HepG2 (cell line): ENCODE measurements at regions not wholly inside any gene's neighbourhood (a gene's known extent, or its start where the extent isn't known, plus 50 kb on each side); places are given as distances from the start of the nearest gene placed in this dataset.

Experiments used
- ATAC-seq: fragments of 200-7000 bp; cut with Tn5 transposase; 3 replicates; pipeline ENCODE4 v1.9.1; 2020; ENCODE audit warnings: mild to moderate bottlenecking, moderate library complexity
- BruUV-seq: library from RNA; stranded (reverse); fragments of 400-500 nt; replicated peaks from 2 replicates; lab custom pipeline; 2021; lab: Mats Ljungman, UMichigan
- CTCF ChIA-PET: fragments of 300-600 bp; formaldehyde crosslinking; extraction: SDS; loops from one replicate; lab custom pipeline; 2021; ENCODE audit warnings: low total read pairs, inconsistent platforms, low intra/inter-chr PET ratio; lab: Yijun Ruan, JAX
- POLR2A ChIA-PET: fragments of 350-600 bp; sonication (Branson Sonifier 250); formaldehyde crosslinking; loops from one replicate; lab custom pipeline; 2020; ENCODE audit warnings: antibody characterized with exemption, inconsistent platforms; lab: Yijun Ruan, JAX
- DNase-seq: peaks from one replicate; pipeline ENCODE4 v3.0.0-alpha.2; 2015; ENCODE audit warnings: low spot score
- FAIRE-seq: peaks from 3 replicates; lab custom pipeline; 2011; peaks lifted over from hg19 to GRCh38; lab: Jason Lieb, UNC
- H2AFZ ChIP-seq: one replicate; pipeline ENCODE4 v1.6.1; 2011; ENCODE audit warnings: low read length, inconsistent platforms
- H3K27ac ChIP-seq: fragments of 300-600 bp; 3 replicates; pipeline ENCODE4 v1.8.0; 2011; ENCODE audit warnings: mixed run types, mild to moderate bottlenecking, mixed read lengths, low read length, inconsistent platforms; ENCODE audit not compliant: insufficient read depth; ENCODE audit errors: extremely low read length
- H3K27me3 ChIP-seq, 2 experiments: fragments of 200-600 bp in 1 of 2; 2 replicates in 1 of 2; 3 replicates in 1 of 2; pipeline versions ENCODE4 v1.6.0 to v1.8.0; 2011; ENCODE audit warnings: low read length in 2 of 2, mild to moderate bottlenecking in 2 of 2, moderate library complexity in 2 of 2, inconsistent platforms in 1 of 2; ENCODE audit not compliant: insufficient read depth in 2 of 2, control insufficient read depth in 1 of 2
- H3K36me3 ChIP-seq, 2 experiments: fragments of 200-600 bp in 1 of 2; replicated peaks in 1 of 2; 2 replicates in 1 of 2; 3 replicates in 1 of 2; pipeline versions ENCODE4 v1.5.1 to v1.8.0; 2011; ENCODE audit warnings: low read length in 2 of 2, inconsistent platforms in 1 of 2; ENCODE audit not compliant: insufficient read depth in 2 of 2, control insufficient read depth in 1 of 2
- H3K4me1 ChIP-seq: 2 replicates; pipeline ENCODE4 v1.5.1; 2012; ENCODE audit warnings: low read length, inconsistent platforms; ENCODE audit not compliant: insufficient read depth
- H3K4me2 ChIP-seq: 2 replicates; pipeline ENCODE4 v1.6.0; 2011; ENCODE audit warnings: low read depth, low read length, inconsistent platforms
- H3K4me3 ChIP-seq, 3 experiments: fragments of 200-600 bp in 1 of 3; sonication (generic), shearing (Covaris generic) in 1 of 3; replicated peaks in 1 of 3; 2 replicates each; pipeline ENCODE4 v1.5.1; 2011 to 2016; ENCODE audit warnings: low read length in 3 of 3, inconsistent platforms in 2 of 3, low read depth in 2 of 3, mild to moderate bottlenecking in 2 of 3, control low read depth in 1 of 3, mixed read lengths in 1 of 3; ENCODE audit not compliant: insufficient read depth in 1 of 3
- H3K79me2 ChIP-seq: one replicate; pipeline ENCODE4 v1.6.1; 2011; ENCODE audit warnings: low read length, inconsistent platforms; ENCODE audit not compliant: insufficient read depth
- H3K9ac ChIP-seq: 2 replicates; pipeline ENCODE4 v1.6.0; 2011; ENCODE audit warnings: mild to moderate bottlenecking, low read depth, low read length, inconsistent platforms; ENCODE audit not compliant: insufficient read depth
- H3K9me3 ChIP-seq: 2 replicates; pipeline ENCODE4 v1.5.1; 2012; ENCODE audit warnings: mild to moderate bottlenecking, low read length
- H4K20me1 ChIP-seq: 2 replicates; pipeline ENCODE4 v1.6.0; 2011; ENCODE audit warnings: inconsistent platforms, mild to moderate bottlenecking, low read length, moderate library complexity; ENCODE audit not compliant: insufficient read depth
- AGO2 ChIP-seq: fragments of 200-400 bp; formaldehyde crosslinking; optimal IDR thresholded peaks from 2 replicates; pipeline ENCODE3; 2017; ENCODE audit warnings: mild to moderate bottlenecking, low read depth, low read length, moderate library complexity
- HNRNPUL1 ChIP-seq: fragments of 200-400 bp; formaldehyde crosslinking; IDR thresholded peaks from 2 replicates; pipeline ENCODE4 v1.6.1; 2017; ENCODE audit warnings: low read depth, mild to moderate bottlenecking, low read length, moderate library complexity
- IRF2 ChIP-seq: IDR thresholded peaks from 2 replicates; pipeline ENCODE4 v1.6.1; 2018; ENCODE audit warnings: missing genetic modification reagents, missing compliant biosample characterization
- JDP2 ChIP-seq: sonication (generic); formaldehyde crosslinking; IDR thresholded peaks from 2 replicates; pipeline ENCODE4 v1.8.1; 2022; ENCODE audit warnings: missing genetic modification reagents, borderline replicate concordance
- KDM4B ChIP-seq: sonication (generic); formaldehyde crosslinking; IDR thresholded peaks from 2 replicates; pipeline ENCODE4 v1.4.0; 2020; ENCODE audit warnings: missing genetic modification reagents
- MXD4 ChIP-seq: IDR thresholded peaks from 2 replicates; pipeline ENCODE4 v1.6.1; 2016; ENCODE audit warnings: mild to moderate bottlenecking, missing biosample characterization, missing genetic modification reagents
- RBFOX2 ChIP-seq: fragments of 200-400 bp; formaldehyde crosslinking; IDR thresholded peaks from 2 replicates; pipeline ENCODE4 v1.6.1; 2017; ENCODE audit warnings: low read depth, mild to moderate bottlenecking, low read length
- SOX6 ChIP-seq, 2 experiments: fragments of 450-650 bp in 1 of 2; sonication (generic) in 1 of 2; formaldehyde crosslinking in 1 of 2; IDR thresholded peaks; 2 replicates each; pipeline versions ENCODE4 v1.4.0 to v1.6.1; 2017 to 2020; ENCODE audit warnings: antibody characterized with exemption in 1 of 2, mild to moderate bottlenecking in 1 of 2, missing genetic modification reagents in 1 of 2
- ZKSCAN5 ChIP-seq: sonication (generic); formaldehyde crosslinking; IDR thresholded peaks from 2 replicates; pipeline ENCODE4 v1.5.1; 2020; ENCODE audit warnings: mild to moderate bottlenecking, missing genetic modification reagents
- ZNF264 ChIP-seq: sonication (generic); formaldehyde crosslinking; IDR thresholded peaks from 2 replicates; pipeline ENCODE4 v1.4.0; 2020; ENCODE audit warnings: missing genetic modification reagents
- ZNF30 ChIP-seq: sonication (generic); formaldehyde crosslinking; IDR thresholded peaks from 2 replicates; pipeline ENCODE4 v1.5.0; 2020; ENCODE audit warnings: mild to moderate bottlenecking, missing genetic modification reagents
- WGBS: methylation state at CpG from one replicate; pipeline ENCODE4 v1.1.6; 2017; ENCODE audit warnings: low lambda C conversion rate; 5-methylcytosine and 5-hydroxymethylcytosine counted together
- in situ Hi-C: cut with HindIII; loops from 2 replicates; pipeline ENCODE4 v1.10.0; 2017; ENCODE audit warnings: low pct_unique_long_range_greater_than_20kb; ENCODE audit not compliant: extremely low pct_ligation_motif_present
- intact Hi-C: fragments of 100-400 bp; cut with micrococcal nuclease; formaldehyde crosslinking; loops from one replicate; pipeline ENCODE4 v1.10.0; 2022; ENCODE audit not compliant: unreplicated experiment
- TF ChIP-seq, protein P1 (sequence below): sonication (generic); formaldehyde crosslinking; IDR thresholded peaks from 2 replicates; pipeline ENCODE4 v1.8.0; 2022; ENCODE audit warnings: mild to moderate bottlenecking, missing genetic modification reagents, moderate library complexity
- TF ChIP-seq, protein P2 (sequence below): IDR thresholded peaks from 2 replicates; pipeline ENCODE4 v1.6.1; 2016; ENCODE audit warnings: mild to moderate bottlenecking
- TF ChIP-seq, protein P3 (sequence below): sonication (generic); formaldehyde crosslinking; conservative IDR thresholded peaks from 2 replicates; pipeline ENCODE4 v1.4.0; 2020; ENCODE audit warnings: mild to moderate bottlenecking, missing genetic modification reagents, moderate library complexity
- TF ChIP-seq, protein P4 (sequence below): IDR thresholded peaks from 2 replicates; pipeline ENCODE4 v1.6.1; 2016; ENCODE audit warnings: low read depth, control low read depth
- TF ChIP-seq, protein P5 (sequence below): sonication (generic); formaldehyde crosslinking; IDR thresholded peaks from 2 replicates; pipeline ENCODE4 v1.4.0; 2020; ENCODE audit warnings: missing genetic modification reagents

DNA sequence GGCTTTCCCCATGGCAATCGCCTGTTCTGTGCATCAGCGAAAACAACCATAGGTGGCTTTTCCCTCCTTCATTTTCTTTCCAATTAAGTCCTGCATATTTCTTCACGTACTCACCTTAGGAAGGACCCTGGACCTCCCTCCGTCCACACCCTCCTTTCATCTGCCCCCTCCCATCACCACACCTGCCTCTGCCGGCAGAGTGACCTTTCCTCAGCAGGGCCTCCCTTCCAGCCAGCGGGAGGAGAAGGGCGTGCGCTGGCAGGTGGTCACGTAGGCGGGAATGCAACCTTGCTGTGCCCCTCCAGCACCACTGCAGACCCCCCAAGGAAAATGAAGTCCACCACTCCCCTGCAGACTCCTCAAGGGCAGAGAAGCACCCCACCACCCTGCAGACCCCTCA, 61.1 kb downstream of the GSX1 start (continued):
- TF ChIP-seq, protein P1, sequence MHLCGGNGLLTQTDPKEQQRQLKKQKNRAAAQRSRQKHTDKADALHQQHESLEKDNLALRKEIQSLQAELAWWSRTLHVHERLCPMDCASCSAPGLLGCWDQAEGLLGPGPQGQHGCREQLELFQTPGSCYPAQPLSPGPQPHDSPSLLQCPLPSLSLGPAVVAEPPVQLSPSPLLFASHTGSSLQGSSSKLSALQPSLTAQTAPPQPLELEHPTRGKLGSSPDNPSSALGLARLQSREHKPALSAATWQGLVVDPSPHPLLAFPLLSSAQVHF (CRISPR knock-in tag) = no peak
- no peak for TF ChIP-seq ZNF264 (CRISPR knock-in tag)
- no peak for TF ChIP-seq ZNF30 (CRISPR knock-in tag)
- TF ChIP-seq RBFOX2 = no peak
- TF ChIP-seq SOX6 (IDR thresholded peaks at IDR 0.05) = no peak
- TF ChIP-seq SOX6 (CRISPR knock-in tag; IDR thresholded peaks at IDR 0.05) = no peak
- TF ChIP-seq, protein P2, sequence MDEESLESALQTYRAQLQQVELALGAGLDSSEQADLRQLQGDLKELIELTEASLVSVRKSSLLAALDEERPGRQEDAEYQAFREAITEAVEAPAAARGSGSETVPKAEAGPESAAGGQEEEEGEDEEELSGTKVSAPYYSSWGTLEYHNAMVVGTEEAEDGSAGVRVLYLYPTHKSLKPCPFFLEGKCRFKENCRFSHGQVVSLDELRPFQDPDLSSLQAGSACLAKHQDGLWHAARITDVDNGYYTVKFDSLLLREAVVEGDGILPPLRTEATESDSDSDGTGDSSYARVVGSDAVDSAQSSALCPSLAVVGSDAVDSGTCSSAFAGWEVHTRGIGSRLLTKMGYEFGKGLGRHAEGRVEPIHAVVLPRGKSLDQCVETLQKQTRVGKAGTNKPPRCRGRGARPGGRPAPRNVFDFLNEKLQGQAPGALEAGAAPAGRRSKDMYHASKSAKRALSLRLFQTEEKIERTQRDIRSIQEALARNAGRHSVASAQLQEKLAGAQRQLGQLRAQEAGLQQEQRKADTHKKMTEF (CRISPR knock-in tag) = no peak
- TF ChIP-seq KDM4B = no peak
- TF ChIP-seq ZKSCAN5 = no peak

DNA sequence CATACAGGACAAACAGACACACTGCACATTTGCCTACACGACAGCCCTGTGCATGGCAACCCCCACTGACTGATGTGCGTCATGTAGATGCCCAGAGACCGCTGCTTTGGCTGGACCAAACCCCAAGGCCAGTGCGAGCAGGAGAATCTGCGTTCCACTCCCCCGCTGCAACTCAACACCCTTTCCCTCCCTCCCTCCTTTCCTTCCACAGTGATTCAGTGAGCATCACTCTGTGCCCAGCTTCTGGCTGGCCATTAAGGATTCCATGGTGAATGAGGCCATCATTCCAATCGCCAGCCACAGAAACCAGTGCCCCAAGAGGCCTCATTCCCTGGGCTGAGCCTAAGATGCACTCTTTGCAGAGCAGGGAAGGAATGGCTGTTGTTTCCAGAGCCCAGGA, 61.6 kb downstream of the GSX1 start:
- H3K4me2 ChIP-seq = no peak overlapping the region
- H3K9ac ChIP-seq = no peak overlapping the region
- ChIA-PET CTCF (no interaction called here), POLR2A (no interaction called here)
- H3K36me3 ChIP-seq = no peaks in the 10 kb centered on the region
- H2AFZ ChIP-seq = no peak overlapping the region
- no peaks in the 10 kb centered on the region for H3K9me3 ChIP-seq
- H3K4me1 ChIP-seq = no peaks in the 10 kb centered on the region; the same call in 1 of the 2 replicates
- no peaks in the 10 kb centered on the region for H4K20me1 ChIP-seq
- intact Hi-C loops = no loop called here
- H3K4me3 ChIP-seq = no peak overlapping the region
- H3K27me3 ChIP-seq = peaks cover 1 to 15% of the 10 kb centered on the region in 2 experiments; a peak in 2 of 5 replicates
- DNase-seq = no peak
- FAIRE-seq = no peak
- H3K27ac ChIP-seq = no peak overlapping the region
- no TSS peak for BruUV-seq
- H3K79me2 ChIP-seq = no peaks in the 10 kb centered on the region
- ATAC-seq = no peak
- 68% methylated on average over 6 of the region's 7 CpGs for WGBS
- in situ Hi-C loops = no loop called here
- no peak for TF ChIP-seq MXD4 (CRISPR knock-in tag)
- no peak for TF ChIP-seq AGO2
- TF ChIP-seq JDP2 (CRISPR knock-in tag) = no peak
- TF ChIP-seq, protein P3, sequence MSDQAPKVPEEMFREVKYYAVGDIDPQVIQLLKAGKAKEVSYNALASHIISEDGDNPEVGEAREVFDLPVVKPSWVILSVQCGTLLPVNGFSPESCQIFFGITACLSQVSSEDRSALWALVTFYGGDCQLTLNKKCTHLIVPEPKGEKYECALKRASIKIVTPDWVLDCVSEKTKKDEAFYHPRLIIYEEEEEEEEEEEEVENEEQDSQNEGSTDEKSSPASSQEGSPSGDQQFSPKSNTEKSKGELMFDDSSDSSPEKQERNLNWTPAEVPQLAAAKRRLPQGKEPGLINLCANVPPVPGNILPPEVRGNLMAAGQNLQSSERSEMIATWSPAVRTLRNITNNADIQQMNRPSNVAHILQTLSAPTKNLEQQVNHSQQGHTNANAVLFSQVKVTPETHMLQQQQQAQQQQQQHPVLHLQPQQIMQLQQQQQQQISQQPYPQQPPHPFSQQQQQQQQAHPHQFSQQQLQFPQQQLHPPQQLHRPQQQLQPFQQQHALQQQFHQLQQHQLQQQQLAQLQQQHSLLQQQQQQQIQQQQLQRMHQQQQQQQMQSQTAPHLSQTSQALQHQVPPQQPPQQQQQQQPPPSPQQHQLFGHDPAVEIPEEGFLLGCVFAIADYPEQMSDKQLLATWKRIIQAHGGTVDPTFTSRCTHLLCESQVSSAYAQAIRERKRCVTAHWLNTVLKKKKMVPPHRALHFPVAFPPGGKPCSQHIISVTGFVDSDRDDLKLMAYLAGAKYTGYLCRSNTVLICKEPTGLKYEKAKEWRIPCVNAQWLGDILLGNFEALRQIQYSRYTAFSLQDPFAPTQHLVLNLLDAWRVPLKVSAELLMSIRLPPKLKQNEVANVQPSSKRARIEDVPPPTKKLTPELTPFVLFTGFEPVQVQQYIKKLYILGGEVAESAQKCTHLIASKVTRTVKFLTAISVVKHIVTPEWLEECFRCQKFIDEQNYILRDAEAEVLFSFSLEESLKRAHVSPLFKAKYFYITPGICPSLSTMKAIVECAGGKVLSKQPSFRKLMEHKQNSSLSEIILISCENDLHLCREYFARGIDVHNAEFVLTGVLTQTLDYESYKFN (CRISPR knock-in tag) = no peak
- TF ChIP-seq, protein P4, sequence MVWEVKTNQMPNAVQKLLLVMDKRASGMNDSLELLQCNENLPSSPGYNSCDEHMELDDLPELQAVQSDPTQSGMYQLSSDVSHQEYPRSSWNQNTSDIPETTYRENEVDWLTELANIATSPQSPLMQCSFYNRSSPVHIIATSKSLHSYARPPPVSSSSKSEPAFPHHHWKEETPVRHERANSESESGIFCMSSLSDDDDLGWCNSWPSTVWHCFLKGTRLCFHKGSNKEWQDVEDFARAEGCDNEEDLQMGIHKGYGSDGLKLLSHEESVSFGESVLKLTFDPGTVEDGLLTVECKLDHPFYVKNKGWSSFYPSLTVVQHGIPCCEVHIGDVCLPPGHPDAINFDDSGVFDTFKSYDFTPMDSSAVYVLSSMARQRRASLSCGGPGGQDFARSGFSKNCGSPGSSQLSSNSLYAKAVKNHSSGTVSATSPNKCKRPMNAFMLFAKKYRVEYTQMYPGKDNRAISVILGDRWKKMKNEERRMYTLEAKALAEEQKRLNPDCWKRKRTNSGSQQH (CRISPR knock-in tag) = no peak
- TF ChIP-seq, protein P5, sequence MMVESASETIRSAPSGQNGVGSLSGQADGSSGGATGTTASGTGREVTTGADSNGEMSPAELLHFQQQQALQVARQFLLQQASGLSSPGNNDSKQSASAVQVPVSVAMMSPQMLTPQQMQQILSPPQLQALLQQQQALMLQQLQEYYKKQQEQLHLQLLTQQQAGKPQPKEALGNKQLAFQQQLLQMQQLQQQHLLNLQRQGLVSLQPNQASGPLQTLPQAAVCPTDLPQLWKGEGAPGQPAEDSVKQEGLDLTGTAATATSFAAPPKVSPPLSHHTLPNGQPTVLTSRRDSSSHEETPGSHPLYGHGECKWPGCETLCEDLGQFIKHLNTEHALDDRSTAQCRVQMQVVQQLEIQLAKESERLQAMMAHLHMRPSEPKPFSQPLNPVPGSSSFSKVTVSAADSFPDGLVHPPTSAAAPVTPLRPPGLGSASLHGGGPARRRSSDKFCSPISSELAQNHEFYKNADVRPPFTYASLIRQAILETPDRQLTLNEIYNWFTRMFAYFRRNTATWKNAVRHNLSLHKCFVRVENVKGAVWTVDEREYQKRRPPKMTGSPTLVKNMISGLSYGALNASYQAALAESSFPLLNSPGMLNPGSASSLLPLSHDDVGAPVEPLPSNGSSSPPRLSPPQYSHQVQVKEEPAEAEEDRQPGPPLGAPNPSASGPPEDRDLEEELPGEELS (CRISPR knock-in tag) = no peak
- no peak for TF ChIP-seq HNRNPUL1
- no peak for TF ChIP-seq IRF2 (CRISPR knock-in tag)
